ENCODE measurements at regions not wholly inside any gene's neighbourhood (a gene's known extent, or its start where the extent isn't known, plus 50 kb on each side); places are given as distances from the start of the nearest gene placed in this dataset.

GRCh38 chr5:124061068-124061430 is 549.1 kb downstream of the CSNK1G3 start:
- TF ChIP-seq CTCF (IDR thresholded peaks at IDR 0.05) (no peak), POLR2A (IDR thresholded peaks at IDR 0.05) (no peak)

Measured in thyroid gland (tissue), 4 donors.